Fibroblast of villous mesenchyme (primary cell): ENCODE measurements at regions not wholly inside any gene's neighbourhood (a gene's known extent, or its start where the extent isn't known, plus 50 kb on each side); places are given as distances from the start of the nearest gene placed in this dataset.

Experiments
- DNase-seq: peaks from one replicate; pipeline ENCODE4 v3.0.0-alpha.2; 2010; ENCODE audit warnings: low read depth
- H3K4me3 ChIP-seq: 2 replicates; pipeline ENCODE4 v1.5.1; 2011; ENCODE audit warnings: low read depth, mild to moderate bottlenecking, low read length
- TF ChIP-seq, protein P1 (sequence below): IDR thresholded peaks from 2 replicates; pipeline ENCODE4 v1.5.1; 2012; ENCODE audit warnings: low read depth, mild to moderate bottlenecking, low read length; ENCODE audit not compliant: insufficient read depth

GRCh38 chr20:22264917-22265316, 319.5 kb downstream of the FOXA2 start:
- no peak overlapping the region for H3K4me3 ChIP-seq
- no peak for DNase-seq
- TF ChIP-seq, protein P1, sequence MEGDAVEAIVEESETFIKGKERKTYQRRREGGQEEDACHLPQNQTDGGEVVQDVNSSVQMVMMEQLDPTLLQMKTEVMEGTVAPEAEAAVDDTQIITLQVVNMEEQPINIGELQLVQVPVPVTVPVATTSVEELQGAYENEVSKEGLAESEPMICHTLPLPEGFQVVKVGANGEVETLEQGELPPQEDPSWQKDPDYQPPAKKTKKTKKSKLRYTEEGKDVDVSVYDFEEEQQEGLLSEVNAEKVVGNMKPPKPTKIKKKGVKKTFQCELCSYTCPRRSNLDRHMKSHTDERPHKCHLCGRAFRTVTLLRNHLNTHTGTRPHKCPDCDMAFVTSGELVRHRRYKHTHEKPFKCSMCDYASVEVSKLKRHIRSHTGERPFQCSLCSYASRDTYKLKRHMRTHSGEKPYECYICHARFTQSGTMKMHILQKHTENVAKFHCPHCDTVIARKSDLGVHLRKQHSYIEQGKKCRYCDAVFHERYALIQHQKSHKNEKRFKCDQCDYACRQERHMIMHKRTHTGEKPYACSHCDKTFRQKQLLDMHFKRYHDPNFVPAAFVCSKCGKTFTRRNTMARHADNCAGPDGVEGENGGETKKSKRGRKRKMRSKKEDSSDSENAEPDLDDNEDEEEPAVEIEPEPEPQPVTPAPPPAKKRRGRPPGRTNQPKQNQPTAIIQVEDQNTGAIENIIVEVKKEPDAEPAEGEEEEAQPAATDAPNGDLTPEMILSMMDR, result no peak

GRCh38 chr20:22260506-22260905, 323.9 kb downstream of the FOXA2 start:
- no peak overlapping the region for H3K4me3 ChIP-seq
- TF ChIP-seq, protein P1, result no peak
- no peak for DNase-seq

DNA sequence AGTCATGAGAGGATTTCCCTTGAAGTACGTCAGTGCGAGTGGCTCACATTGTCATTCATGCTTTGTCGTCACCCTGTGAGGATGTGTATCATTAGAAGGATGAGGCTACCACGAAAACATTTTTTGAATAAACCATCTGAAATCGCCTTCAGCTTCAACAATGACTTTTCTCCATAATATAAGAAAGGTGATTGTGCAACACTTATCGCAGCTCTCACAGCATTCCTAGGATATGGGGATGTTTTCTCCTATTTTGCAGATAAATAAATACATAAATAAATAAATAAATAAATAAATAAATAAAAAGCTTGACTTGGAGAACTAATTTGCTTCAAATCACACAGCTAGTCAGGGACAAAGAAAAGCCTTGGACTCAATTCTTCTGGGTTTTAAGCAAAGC, 326.5 kb downstream of the FOXA2 start:
- DNase-seq, result no peak
- TF ChIP-seq, protein P1, result no peak
- H3K4me3 ChIP-seq, result no peak overlapping the region

- no peak overlapping the region for H3K4me3 ChIP-seq
- DNase-seq, result no peak
- TF ChIP-seq, protein P1, result peak; percentile 8
These were observed 336.2 kb downstream of the FOXA2 start for GRCh38 chr20:22248051-22248667.

DNA sequence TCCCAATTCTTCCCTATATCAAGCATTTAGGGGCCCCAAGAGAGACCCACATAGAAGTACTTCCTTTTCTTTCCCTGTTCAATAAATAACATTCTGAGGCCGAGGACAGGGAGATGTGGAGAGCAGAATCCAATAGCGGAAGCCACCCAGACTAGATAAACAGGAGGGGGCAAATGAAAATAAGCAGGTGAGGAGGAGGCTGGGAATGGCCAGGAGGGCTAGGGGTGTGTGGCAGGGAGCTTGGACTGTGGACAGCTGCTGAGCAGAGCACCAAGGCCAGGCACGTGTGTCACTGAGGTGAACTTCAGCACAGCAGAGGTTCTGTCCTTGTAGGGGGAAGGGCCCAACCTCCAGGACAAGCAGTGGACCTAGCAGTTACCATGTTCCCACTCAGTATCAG, 339.2 kb downstream of the FOXA2 start:
- DNase-seq, result no peak
- no peak overlapping the region for H3K4me3 ChIP-seq
- TF ChIP-seq, protein P1, result no peak

DNA sequence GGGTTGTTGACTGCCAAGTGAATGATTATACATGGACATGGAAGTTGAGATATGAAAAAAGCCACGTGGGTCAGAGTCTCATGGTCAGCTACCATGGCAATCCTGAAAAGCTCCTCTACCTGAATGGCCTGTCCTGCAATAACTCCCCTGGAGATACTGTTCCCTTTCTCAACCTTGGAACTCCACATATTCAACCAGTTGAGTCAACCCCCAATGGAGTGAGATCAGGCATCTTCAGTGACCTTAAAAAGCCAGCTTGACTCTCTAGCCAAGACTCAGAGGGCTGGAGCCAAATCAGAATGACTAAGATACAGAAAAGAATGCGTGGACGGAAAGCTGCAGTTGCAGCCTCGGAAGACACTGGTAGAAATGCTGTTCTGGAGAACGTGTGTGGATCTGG, 341.3 kb downstream of the FOXA2 start:
- no peak overlapping the region for H3K4me3 ChIP-seq
- DNase-seq, result no peak
- TF ChIP-seq, protein P1, result no peak

- no peak for DNase-seq
- no peak overlapping the region for H3K4me3 ChIP-seq
- TF ChIP-seq, protein P1, result no peak
These were observed 342.8 kb downstream of the FOXA2 start for GRCh38 chr20:22241609-22242008.
